ENCODE measurements at regions not wholly inside any gene's neighbourhood (a gene's known extent, or its start where the extent isn't known, plus 50 kb on each side); places are given as distances from the start of the nearest gene placed in this dataset.

DNA sequence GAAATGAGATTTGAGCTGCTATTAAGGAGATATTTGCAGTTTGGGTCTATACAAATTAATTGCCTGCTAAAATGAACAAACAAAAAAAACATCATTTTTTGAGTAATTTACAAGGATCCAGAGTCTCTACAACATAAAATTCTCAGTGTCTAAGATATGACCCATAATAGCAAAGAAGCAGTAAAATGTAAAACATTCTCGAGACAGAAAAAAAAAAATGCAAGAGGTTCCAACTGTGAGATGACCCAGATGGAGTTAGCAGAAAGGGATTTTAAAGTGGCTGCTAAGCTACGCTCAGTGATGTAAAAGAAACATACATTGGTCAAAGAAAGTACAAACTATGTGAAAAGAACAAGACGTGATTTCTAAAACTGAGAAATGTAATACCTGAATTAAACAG is 471.0 kb downstream of the SH2D4B start:
- H3K36me3 Mint-ChIP-seq (ENCODE audit: unreplicated experiment): no peaks in the 10 kb centered on the region
- no peak for DNase-seq (ENCODE audit: extremely low spot score, unreplicated experiment)
- H3K27ac Mint-ChIP-seq (ENCODE audit: unreplicated experiment): no peak overlapping the region
- TF ChIP-seq, protein P1, sequence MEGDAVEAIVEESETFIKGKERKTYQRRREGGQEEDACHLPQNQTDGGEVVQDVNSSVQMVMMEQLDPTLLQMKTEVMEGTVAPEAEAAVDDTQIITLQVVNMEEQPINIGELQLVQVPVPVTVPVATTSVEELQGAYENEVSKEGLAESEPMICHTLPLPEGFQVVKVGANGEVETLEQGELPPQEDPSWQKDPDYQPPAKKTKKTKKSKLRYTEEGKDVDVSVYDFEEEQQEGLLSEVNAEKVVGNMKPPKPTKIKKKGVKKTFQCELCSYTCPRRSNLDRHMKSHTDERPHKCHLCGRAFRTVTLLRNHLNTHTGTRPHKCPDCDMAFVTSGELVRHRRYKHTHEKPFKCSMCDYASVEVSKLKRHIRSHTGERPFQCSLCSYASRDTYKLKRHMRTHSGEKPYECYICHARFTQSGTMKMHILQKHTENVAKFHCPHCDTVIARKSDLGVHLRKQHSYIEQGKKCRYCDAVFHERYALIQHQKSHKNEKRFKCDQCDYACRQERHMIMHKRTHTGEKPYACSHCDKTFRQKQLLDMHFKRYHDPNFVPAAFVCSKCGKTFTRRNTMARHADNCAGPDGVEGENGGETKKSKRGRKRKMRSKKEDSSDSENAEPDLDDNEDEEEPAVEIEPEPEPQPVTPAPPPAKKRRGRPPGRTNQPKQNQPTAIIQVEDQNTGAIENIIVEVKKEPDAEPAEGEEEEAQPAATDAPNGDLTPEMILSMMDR (IDR thresholded peaks at IDR 0.05): no peak
- H3K27me3 Mint-ChIP-seq (ENCODE audit: unreplicated experiment): no peaks in the 10 kb centered on the region
- H3K9me3 Mint-ChIP-seq (ENCODE audit: unreplicated experiment): peaks cover 3% of the 10 kb centered on the region
- no peaks in the 10 kb centered on the region for H3K4me1 Mint-ChIP-seq (ENCODE audit: unreplicated experiment)
- H3K4me3 Mint-ChIP-seq (ENCODE audit: unreplicated experiment): no peak overlapping the region

DNA sequence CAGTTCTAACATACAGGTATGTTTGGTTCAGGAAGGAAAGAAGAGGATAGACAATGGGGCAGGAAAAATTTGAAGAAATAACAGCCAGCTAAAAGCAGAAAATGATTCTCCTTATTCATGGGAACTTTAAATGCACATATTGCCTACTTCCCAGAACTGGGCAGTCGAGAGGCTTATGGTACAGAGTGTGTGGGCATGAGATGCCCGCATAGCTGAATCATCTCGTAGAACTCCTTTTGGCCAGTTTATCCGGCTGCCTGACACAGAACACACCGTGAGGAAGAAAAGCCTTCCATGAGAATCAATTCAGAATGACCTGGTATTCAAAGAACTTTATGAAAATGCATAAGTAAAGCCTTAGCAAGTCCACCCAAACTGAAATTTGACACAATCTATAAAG is 471.6 kb downstream of the SH2D4B start:
- H3K36me3 Mint-ChIP-seq (ENCODE audit: unreplicated experiment): no peaks in the 10 kb centered on the region
- H3K9me3 Mint-ChIP-seq (ENCODE audit: unreplicated experiment): peaks cover 3% of the 10 kb centered on the region
- H3K27ac Mint-ChIP-seq (ENCODE audit: unreplicated experiment): no peak overlapping the region
- no peaks in the 10 kb centered on the region for H3K27me3 Mint-ChIP-seq (ENCODE audit: unreplicated experiment)
- TF ChIP-seq, protein P1 (IDR thresholded peaks at IDR 0.05): no peak
- H3K4me3 Mint-ChIP-seq (ENCODE audit: unreplicated experiment): no peak overlapping the region
- H3K4me1 Mint-ChIP-seq (ENCODE audit: unreplicated experiment): no peaks in the 10 kb centered on the region
- DNase-seq (ENCODE audit: extremely low spot score, unreplicated experiment): no peak

DNA sequence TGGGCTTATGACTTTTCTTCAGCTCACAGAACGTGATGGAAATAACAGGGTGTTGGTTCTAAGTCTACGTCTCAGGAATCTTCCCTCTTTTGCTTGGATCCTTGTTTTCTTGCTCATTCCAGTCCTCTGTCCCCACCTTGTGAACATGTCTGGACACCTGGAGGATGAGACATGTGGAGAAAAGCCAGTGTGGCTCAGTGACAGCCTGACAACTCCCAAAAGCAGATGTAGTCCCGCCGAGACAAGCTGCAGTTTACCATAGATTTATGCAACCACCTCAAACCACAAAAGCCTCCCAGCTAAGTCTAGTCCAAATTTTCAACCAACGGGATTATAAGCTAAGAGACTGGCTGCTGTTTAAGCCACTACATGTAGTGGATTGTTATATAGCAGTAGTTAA is 476.1 kb downstream of the SH2D4B start:
- Mint-ChIP-seq H3K9me3 (ENCODE audit: unreplicated experiment) (no peaks in the 10 kb centered on the region), H3K4me3 (ENCODE audit: unreplicated experiment) (no peak overlapping the region), H3K27me3 (ENCODE audit: unreplicated experiment) (no peaks in the 10 kb centered on the region), H3K27ac (ENCODE audit: unreplicated experiment) (no peak overlapping the region), H3K36me3 (ENCODE audit: unreplicated experiment) (no peaks in the 10 kb centered on the region), H3K4me1 (ENCODE audit: unreplicated experiment) (no peaks in the 10 kb centered on the region)
- TF ChIP-seq, protein P1 (IDR thresholded peaks at IDR 0.05): no peak
- DNase-seq (ENCODE audit: extremely low spot score, unreplicated experiment): no peak

DNA sequence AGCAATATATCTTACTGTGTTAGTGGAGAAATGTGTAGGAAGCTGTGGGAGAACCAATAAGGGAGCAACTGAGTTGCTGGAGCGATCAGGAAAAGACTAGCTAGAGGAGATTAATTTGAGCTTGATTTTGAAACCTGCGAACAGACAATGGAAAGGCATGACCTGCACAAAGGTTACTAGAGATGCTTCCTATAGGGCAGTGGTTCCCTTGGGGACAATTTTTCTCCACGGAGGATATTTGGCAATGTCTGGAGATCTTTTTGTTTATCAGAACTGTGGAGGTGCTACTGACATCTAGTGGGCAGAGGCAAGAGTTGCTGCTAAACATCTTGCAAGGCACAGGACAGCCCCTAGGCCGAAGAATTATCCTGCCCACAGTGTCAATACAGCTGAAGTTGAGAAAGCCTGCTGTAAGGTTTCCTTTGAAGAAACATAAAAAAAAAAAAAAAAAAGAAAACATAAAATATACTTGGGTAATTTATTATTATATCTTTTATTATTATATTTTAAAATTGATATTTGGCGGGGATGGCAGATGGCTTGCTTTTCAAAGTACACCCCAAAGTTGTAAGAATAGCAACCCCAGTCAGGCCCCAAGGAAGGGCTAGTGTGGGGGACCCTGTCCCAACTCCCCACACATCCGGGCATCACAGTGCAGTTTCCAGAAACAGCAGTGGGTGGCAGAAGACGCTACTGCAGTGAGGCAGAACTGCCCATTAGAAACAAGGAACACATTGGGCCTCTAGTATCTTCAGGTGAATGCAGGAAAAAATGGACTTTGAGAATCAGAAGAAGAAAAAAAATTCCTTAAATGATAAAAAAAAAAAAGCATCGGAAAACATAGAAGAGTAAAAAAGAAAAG is 481.6 kb downstream of the SH2D4B start:
- TF ChIP-seq, protein P1 (IDR thresholded peaks at IDR 0.05): peak; percentile 69
- no peaks in the 10 kb centered on the region for H3K27me3 Mint-ChIP-seq (ENCODE audit: unreplicated experiment)
- no peaks in the 10 kb centered on the region for H3K4me1 Mint-ChIP-seq (ENCODE audit: unreplicated experiment)
- no peak overlapping the region for H3K4me3 Mint-ChIP-seq (ENCODE audit: unreplicated experiment)
- no peak for DNase-seq (ENCODE audit: extremely low spot score, unreplicated experiment)
- no peaks in the 10 kb centered on the region for H3K36me3 Mint-ChIP-seq (ENCODE audit: unreplicated experiment)
- H3K27ac Mint-ChIP-seq (ENCODE audit: unreplicated experiment): no peak overlapping the region
- H3K9me3 Mint-ChIP-seq (ENCODE audit: unreplicated experiment): no peaks in the 10 kb centered on the region

DNA sequence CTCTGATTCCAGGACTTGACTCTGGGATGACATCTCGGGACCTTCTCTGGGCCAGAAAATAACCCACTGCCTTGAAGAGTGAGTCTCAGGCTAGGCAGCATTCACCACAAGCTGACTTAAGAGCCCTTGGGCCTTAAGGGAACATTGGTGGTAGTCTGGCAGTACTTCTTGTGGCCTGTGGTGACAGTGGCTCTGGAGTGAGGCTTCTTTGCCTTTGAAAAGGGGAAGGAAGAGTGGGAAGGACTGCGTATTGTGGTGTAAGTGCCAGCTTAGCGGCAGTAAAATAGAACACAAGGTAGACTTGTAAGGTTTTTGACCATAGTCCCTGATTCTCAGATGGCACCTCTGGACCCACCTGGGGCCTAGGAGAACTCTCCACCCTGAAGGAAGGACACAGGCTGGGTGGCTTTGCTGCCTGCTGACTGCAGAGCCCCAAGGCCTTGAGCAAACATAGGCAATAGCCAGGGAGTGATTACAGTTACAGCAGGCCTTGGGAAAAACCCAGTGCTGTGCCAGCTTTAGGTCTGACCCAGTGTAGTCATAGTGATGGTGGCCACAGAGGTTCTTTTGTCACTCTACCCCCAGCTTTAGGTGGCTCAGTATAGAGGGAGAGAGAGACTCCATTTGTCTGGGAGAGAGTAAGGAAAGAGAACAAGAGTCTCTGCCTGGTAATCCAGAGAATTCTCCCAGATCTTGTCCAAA is 483.9 kb downstream of the SH2D4B start:
- Mint-ChIP-seq H3K9me3 (ENCODE audit: unreplicated experiment) (peaks cover 4% of the 10 kb centered on the region), H3K27me3 (ENCODE audit: unreplicated experiment) (no peaks in the 10 kb centered on the region), H3K4me3 (ENCODE audit: unreplicated experiment) (no peak overlapping the region), H3K27ac (ENCODE audit: unreplicated experiment) (no peak overlapping the region), H3K4me1 (ENCODE audit: unreplicated experiment) (no peaks in the 10 kb centered on the region), H3K36me3 (ENCODE audit: unreplicated experiment) (no peaks in the 10 kb centered on the region)
- TF ChIP-seq, protein P1 (IDR thresholded peaks at IDR 0.05): no peak
- DNase-seq (ENCODE audit: extremely low spot score, unreplicated experiment): no peak

Data from osteocyte (in vitro differentiated cells).